Left renal cortex interstitium (tissue), 4 donors: ENCODE measurements at regions not wholly inside any gene's neighbourhood (a gene's known extent, or its start where the extent isn't known, plus 50 kb on each side); places are given as distances from the start of the nearest gene placed in this dataset.

ENCODE experiments used
- DNase-seq, 4 donors: peaks; one replicate each; pipeline ENCODE4 v3.0.0-alpha.2; 2013; ENCODE audit warnings: low read depth in 4 of 4, low spot score in 2 of 4, missing footprints in 1 of 4

GRCh38 chr2:136207030-136207623 lies 89.2 kb upstream of the CXCR4 start:
- DNase-seq = no peak

GRCh38 chr2:136206613-136207012 lies 88.7 kb upstream of the CXCR4 start:
- DNase-seq = no peak

- DNase-seq = no peak
Measured at GRCh38 chr2:136205615-136206014, 87.7 kb upstream of the CXCR4 start.

DNA sequence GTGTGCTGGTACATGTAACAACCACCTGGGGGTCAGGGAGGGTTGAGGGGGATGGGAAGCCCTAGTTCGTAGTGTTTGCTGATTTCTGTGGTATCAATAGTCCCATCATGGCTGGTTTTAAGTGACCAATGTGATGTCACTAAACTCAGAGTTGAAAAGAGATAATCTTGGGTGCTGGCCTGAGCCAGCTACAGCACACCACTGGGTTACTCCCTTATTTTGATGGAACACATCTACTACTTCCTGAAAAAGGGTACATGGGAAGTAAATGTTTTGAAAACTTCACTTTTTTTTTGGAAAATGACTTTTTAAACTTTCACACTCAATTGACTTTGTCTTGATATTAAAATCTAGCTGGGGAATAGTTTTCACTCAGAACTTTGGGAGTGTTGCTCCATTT lies 87.0 kb upstream of the CXCR4 start:
- no peak for DNase-seq

DNA sequence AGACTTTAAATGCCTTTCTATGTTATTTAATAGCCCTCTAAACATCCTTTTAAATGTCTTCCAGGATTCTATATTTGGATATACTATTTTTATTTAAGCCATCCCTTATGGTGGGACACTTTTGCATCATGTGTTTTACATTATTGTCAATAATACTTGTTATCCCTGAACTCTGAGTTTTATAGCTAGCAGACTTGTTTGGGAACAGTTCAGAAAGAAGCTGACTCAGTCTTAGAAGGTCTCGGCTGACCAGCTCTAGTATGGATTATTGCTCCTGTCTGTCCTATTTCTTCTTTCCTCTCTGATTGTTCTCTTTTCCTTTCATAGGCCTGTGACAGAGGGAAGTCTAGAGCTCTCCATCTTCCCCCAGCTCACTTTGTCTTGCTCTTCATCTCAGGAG lies 77.3 kb upstream of the CXCR4 start:
- DNase-seq = no peak

- no peak for DNase-seq
Measured at GRCh38 chr2:136191041-136191440, 73.1 kb upstream of the CXCR4 start.

DNA sequence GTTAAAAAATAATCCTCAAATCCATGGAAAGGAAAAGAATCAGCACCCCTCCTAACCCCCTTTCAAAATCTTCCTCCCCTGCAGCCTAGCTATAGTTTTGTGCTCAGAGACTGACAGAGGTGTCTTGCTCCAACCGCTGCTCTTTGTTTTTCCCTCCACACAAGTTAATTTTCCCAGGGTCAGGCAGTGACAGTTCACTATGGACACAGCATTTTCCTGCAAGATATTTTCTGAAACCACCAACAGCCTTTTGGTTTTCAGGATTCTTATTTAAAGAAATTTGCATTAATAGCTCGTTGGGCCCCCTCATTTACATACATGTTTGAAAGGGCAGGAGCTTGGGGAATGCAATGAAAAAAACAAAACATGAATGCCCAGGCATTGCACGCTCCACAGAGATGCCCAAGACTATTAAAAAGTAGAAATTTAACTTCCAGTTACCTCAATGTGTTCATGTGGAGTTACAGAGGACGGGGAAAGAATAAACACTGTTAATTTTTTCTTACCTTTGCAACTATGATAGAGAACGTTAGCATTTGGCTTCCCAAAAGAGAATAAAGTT lies 71.4 kb upstream of the CXCR4 start:
- DNase-seq = no peak

- DNase-seq = no peak
Measured at GRCh38 chr2:136188086-136188485, 70.1 kb upstream of the CXCR4 start.

DNA sequence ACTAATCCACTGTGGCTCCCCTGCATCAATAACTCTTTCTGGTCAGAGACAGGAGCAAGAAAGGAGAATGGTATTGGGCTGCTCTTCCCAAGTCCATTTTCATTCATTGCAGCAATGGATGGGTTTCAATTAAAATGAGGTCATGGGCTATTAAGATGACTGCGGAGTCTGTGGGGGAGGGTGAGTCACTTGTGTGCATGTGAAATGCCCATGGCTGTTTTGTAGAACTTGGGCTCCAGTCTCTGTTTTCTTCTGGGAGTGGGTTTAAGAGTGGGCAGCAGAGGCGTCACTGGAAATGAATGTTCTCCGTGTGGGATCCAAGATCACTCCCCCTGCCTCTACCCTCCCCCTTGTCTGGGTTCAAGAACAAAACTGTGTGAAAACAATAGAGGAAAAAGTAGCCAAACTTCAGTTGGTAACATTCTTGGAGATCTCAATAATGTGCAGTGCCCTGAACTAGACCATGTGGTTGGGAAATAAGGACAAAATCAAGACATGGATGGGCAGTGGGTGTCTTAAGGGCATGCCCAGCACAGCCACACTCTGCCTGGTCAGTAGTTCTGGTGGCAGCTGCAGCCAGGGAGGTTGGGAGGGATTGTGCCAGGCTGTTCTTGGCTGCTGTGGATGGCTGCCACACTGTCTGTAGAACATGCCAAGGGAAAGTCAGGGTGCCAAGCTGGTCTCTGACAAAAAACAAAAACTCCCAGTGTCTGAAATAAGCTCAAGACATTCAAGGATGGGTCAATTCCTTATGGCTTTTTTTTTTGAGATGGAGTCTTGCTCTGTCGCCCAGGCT lies 68.2 kb upstream of the CXCR4 start:
- no peak for DNase-seq

DNA sequence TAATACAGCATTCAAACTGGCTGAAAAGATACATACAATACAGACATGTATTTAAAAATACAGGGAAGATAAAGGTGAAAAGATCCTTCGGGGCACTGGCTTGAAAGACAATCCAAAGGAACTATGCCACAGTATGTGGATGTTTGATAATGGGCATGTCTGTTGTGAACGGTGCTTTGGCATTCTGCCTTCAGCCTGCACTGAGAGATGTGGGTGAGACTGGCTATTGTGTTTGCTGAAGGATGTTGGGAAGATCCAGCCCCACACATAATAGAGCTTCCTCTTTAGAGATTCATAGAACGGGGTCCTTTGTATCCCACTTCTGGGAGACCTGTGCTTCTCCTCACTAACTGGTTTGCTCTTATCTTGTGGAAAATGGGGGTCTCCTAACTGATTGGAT lies 65.1 kb upstream of the CXCR4 start:
- DNase-seq = no peak

DNA sequence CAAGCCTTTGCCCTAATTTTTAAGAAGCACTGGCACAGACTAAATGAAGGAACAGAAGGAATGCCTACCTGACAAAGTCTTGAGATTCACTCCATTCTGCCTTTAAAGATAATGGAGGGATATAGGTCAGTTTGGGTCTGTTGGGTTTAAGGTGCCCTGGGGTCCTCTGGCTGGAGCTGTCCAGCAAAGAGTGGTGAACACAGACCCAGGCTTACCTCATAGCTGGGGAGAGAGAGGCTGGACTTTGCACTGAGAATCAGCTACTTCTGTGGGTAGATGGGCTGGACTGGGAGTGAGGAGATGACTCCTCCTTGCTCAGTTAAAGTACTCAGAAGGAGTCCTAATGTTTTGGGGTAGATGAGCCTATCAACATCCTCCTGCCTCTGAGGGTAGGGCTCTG lies 64.4 kb upstream of the CXCR4 start:
- DNase-seq = no peak

DNA sequence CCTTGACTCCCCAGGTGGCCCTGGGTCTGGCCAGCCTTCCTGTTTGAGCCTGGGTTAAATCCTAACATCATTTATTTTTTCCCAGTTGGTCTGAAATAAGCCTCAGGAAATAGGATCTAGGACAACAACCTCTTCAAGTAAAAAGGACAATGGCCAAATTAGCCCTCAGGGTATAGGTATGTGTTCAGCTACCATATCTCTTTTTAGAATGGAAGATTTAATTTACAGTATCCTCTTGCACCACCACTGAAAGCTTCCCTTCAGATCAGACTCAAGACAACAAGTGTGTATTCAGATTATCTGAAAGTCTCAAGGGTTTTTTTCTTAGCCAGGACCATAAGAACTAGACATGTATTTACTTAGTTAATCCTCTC lies 61.6 kb upstream of the CXCR4 start:
- no peak for DNase-seq

GRCh38 chr2:136178941-136179601 lies 61.1 kb upstream of the CXCR4 start:
- DNase-seq = no peak

- DNase-seq = no peak
Measured at GRCh38 chr2:136175868-136176267, 57.9 kb upstream of the CXCR4 start.

- no peak for DNase-seq
Measured at GRCh38 chr2:136175466-136175865, 57.5 kb upstream of the CXCR4 start.

GRCh38 chr2:136173126-136173525 lies 55.2 kb upstream of the CXCR4 start:
- DNase-seq = no peak

GRCh38 chr2:136171223-136171622 lies 53.3 kb upstream of the CXCR4 start:
- no peak for DNase-seq

GRCh38 chr2:136168720-136169119 lies 50.8 kb upstream of the CXCR4 start:
- DNase-seq = no peak

- peak in 1 of 4 donors; percentile 20 for DNase-seq
Measured at GRCh38 chr2:136167721-136168475, 49.9 kb upstream of the CXCR4 start.
